GM20000 (cell line): ENCODE measurements at regions not wholly inside any gene's neighbourhood (a gene's known extent, or its start where the extent isn't known, plus 50 kb on each side); places are given as distances from the start of the nearest gene placed in this dataset.

ENCODE experiments used
- DNase-seq: peaks from one replicate; pipeline ENCODE4 v3.0.0; 2012; ENCODE audit warnings: low spot score
- TF ChIP-seq, protein P1 (sequence below): IDR thresholded peaks from 2 replicates; pipeline ENCODE4 v1.5.1; 2012; ENCODE audit warnings: mild to moderate bottlenecking, control low read depth; ENCODE audit errors: extremely low read depth, missing control alignments

DNA sequence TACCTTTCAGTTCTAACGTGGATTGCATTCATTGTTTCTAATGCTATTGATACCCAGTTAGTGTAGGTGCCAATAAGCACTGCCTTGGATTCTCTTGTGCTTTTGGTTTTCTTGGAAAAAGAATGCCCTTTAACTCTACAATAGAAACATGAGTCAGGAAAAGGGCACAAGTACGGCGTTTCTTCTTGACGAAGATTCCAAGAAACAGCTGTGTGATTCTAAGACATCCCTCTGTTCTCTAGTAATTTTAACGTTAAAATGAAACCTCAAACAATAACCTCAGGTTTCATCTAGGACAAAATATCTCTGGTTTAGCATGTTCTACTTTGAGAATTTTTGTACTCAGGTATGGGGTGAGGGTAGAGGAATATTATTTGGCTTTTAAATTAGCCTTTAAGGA is 540.5 kb upstream of the ATP11B start:
- no peak for DNase-seq
- TF ChIP-seq, protein P1, sequence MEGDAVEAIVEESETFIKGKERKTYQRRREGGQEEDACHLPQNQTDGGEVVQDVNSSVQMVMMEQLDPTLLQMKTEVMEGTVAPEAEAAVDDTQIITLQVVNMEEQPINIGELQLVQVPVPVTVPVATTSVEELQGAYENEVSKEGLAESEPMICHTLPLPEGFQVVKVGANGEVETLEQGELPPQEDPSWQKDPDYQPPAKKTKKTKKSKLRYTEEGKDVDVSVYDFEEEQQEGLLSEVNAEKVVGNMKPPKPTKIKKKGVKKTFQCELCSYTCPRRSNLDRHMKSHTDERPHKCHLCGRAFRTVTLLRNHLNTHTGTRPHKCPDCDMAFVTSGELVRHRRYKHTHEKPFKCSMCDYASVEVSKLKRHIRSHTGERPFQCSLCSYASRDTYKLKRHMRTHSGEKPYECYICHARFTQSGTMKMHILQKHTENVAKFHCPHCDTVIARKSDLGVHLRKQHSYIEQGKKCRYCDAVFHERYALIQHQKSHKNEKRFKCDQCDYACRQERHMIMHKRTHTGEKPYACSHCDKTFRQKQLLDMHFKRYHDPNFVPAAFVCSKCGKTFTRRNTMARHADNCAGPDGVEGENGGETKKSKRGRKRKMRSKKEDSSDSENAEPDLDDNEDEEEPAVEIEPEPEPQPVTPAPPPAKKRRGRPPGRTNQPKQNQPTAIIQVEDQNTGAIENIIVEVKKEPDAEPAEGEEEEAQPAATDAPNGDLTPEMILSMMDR, result no peak

DNA sequence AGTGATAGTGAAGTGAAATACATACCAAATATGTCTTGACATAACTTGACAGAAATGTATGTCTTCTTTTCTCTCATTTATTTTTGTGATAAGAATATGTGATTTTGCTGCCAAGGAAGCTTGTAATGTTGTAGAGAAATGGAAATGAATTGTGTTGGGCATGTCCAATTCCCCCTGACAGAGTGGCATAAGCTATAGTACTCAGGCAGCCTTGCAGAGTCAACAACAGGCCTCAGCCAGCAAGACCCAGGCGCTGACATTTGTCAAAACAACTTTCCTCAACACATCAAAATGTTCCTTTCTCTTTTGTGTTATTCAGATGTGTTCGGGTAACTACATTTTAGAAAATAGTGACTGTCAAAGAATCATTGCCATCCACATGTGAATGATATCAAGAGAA is 538.1 kb upstream of the ATP11B start:
- TF ChIP-seq, protein P1, result no peak
- no peak for DNase-seq

DNA sequence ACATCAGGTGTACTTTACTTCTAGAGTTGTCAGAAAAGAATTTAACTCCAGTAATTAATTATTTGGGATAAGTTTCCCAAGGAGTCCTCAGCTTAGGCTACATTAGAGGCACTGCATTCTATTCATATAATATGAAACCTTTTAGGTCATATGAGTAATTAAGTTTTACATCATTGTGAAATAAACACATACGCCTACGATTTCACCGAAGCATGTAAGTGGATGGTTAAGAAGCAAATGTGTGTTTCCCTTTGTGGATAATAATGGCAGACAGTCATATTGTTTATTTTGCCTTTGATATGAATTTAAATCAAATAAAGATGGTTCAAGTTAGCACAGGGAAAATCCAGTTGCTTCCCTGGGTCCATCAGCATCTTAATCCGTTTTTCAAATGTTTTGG is 535.9 kb upstream of the ATP11B start:
- no peak for DNase-seq
- TF ChIP-seq, protein P1, result no peak

DNA sequence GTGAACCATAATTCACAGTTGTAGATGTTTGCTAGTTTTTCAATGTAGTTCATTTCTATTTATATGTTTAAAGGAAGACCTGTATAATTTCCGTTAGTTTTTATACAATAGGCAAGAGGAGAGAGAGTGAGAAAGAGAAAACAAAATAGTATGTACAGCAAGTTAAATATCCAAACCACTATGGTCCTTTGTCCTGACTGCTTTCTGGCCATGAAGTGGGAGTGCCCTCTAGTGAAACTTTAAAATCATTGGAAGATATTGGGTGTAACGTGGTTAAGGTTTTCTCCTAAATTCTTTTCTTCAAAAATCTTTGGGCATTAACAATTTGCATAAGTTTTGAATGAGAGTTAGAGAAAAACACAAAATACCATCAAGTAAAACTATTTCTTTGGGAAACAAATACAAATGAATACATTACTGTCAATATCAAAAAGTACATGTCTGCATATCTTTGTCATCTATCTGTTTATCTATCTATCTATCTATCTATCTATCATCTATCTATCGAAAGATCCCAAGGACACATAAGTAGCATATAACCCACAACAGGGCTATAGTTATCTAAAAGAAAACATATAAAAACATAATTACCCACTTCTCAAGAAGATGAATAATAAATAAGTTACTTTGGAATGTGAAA is 534.6 kb upstream of the ATP11B start:
- TF ChIP-seq, protein P1, result peak; percentile 14
- peak; percentile 21 for DNase-seq

DNA sequence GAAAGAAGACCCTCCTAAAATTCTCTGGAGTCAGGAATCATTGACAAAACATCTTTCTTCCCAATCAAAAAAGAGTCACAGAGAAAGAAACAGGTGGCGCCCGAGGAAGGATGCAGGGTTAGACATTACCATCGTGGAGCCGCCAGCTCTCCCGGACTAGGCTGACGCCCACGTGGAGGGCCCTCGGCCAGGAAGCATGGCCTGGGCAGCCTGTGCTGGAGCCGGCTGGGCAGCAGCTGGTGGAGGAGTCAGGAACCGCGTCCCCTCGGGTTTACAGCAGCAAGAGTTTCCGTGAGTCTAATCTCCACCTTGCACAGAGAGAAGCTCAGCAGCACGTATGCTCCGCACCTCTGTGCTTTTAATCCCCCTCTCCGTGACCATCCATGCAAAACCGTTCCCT is 533.7 kb upstream of the ATP11B start:
- TF ChIP-seq, protein P1, result no peak
- no peak for DNase-seq

DNA sequence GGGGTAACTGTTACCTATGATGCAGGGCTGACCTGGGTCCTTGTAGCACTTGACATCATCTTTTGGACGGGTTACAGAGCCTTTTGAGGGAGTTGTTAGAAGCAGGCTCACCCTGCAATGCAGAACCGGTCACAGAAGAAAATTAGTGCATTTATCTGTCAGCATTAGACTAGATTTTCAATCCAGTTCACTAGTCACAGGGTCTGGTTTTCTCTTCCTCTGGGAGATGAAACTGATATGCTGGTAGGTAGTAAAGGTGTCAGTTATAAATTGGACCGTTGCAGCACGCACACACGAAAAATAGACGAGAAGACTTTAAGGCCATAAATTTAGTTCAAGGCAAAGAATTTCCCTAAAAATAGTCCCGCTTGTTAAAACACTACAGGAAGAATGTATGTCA is 532.3 kb upstream of the ATP11B start:
- TF ChIP-seq, protein P1, result no peak
- no peak for DNase-seq

DNA sequence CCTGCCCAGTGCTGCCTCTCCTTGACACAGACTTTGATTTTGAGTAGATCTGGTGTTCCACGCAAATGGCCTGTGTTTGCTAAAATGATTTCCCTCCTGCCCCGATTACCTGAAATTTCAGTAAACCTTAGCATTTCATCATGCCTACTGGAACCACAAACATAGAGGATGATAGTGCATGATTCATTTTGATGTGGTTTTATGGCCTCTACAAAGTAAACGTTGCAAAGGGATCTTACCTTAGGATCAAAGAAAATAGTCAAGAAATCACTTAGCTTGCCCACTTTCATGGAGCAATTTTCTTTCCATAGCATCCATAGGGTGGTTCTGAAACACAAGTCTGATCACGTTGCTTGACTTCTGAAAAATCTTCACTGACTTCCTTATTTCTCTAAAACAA is 524.6 kb upstream of the ATP11B start:
- no peak for DNase-seq
- TF ChIP-seq, protein P1, result no peak
